Activated CD4-positive, CD25-positive, alpha-beta regulatory T cell treated with anti-CD3 and anti-CD28 coated beads, Interleukin-2, amount 50 U/mL, for 24 hours (primary cell): ENCODE measurements at regions not wholly inside any gene's neighbourhood (a gene's known extent, or its start where the extent isn't known, plus 50 kb on each side); places are given as distances from the start of the nearest gene placed in this dataset.
"Not testable (repeated sequence)": the region's sequence is repeated elsewhere in the genome, so short reads cannot be mapped to it uniquely, and the experiment has no call there.

ENCODE experiments used
- ATAC-seq, 2 donors: fragments of 150-1000 bp; cut with Tn5 transposase; one replicate each; pipeline ENCODE4 v1.10.0; 2021; ENCODE audit warnings: mild to moderate bottlenecking in 1 of 2, moderate library complexity in 1 of 2

GRCh38 chr1:21385022-21385421, 54.9 kb upstream of the NBPF3 start:
- no peak for ATAC-seq

GRCh38 chr1:21384620-21385019, 55.3 kb upstream of the NBPF3 start:
- ATAC-seq, result no peak

GRCh38 chr1:21383785-21384401, 56.0 kb upstream of the NBPF3 start:
- ATAC-seq, result no peak

GRCh38 chr1:21381354-21381753, 58.6 kb upstream of the NBPF3 start:
- ATAC-seq, result no peak

- not testable (repeated sequence) for ATAC-seq
Measured at GRCh38 chr1:21380147-21380546, 59.8 kb upstream of the NBPF3 start.

- ATAC-seq, result peak; percentile 36 to 58
Measured at GRCh38 chr1:21379571-21379970, 60.4 kb upstream of the NBPF3 start.

DNA sequence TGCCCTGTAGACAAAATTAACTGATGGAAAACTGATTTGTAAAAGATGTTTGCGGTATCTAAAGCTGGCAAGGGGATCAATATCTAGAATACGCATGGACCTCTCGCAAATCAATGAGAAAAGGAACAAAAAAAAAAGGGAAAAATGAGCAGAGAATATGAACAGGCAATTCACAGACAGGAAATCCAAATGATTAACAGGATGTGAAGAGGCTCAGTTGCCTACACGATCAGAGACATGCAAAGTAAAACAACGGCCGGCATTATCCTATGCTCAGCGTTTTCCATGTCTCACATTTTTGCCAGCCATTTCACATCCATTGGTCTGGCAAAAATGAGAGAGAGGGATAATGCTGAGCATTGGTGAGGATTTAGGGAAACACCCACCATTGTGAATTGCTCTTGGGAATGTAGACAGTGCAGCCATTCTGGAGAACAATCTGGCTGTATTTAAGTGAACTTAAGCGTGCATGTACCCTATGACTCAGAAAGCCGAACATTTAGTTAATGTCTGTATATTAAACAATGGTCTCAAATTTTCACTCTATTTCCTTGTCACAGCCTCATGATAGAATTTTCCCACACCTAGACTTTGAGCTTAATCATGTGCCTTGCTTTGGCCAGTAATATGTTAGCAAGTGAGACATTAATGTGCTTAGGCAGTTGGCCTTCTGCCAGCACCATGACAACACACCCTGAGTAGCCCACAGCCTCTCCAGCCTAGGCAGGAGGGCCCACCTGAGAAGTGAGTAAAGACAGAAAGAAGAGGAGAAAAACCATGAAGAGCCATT, 61.0 kb upstream of the NBPF3 start:
- ATAC-seq, result no peak

DNA sequence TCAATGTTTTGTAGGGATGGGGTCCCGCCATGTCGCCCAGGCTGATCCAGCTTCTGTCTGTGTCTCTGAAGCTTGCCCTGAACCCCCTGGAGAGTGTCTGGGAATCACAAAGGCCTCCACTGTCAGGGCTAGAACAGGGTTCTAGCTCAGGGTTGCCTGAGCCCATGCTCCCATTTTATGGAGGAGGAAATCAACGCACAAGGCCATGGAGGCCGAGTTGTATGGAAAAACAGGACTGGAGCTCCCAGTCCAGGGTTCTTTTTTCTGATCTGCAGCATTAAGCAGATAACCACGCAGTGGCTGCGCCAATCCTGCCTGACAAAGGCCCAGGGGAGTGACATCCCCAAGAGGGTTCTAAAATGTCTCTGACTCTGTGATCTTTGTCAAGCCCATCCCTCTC, 67.6 kb upstream of the NBPF3 start:
- ATAC-seq, result no peak

- ATAC-seq, result no peak
Measured at GRCh38 chr1:21369905-21370304, 70.0 kb upstream of the NBPF3 start.

DNA sequence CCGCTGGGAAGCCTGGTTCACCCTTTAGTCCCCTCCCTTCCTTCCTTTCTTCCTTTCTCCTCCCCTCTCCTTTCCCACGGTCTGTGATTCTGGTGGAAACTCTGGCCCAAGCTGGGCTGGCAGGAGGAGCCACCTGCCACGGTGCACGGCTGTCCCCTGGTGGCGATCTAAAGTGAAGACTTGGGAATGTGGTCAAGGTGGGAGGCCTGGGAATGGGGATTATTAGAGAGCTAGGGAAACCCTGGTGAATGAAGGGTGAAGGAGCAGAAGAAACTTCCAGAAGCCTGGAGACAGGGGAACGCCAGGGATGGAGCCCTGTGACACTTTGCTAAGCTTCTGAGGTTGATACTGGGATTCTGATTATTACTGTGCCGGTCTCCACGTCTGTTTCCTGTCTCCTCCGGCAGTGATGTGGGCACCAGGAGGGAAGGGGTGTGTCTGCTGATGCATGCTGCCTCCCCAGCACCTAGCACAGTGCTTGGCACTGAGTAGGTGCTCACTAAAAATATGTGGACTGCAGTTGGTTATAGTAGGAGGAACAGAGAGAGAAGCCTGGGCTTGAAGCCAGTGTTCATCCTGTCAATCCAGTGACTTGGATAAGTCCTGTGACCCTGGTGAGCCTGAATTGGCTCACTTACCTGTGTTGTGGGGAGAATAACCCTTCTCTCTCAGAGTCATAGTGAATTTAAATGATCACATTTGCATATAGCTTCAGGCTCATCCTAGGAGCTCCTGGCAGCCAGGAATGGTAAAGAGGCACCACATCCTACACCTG, 71.2 kb upstream of the NBPF3 start:
- peak; percentile 68 to 69 for ATAC-seq

GRCh38 chr1:21367973-21368514, 71.9 kb upstream of the NBPF3 start:
- ATAC-seq, result not testable (repeated sequence)

- ATAC-seq, result no peak
Measured at GRCh38 chr1:21366288-21366687, 73.6 kb upstream of the NBPF3 start.

DNA sequence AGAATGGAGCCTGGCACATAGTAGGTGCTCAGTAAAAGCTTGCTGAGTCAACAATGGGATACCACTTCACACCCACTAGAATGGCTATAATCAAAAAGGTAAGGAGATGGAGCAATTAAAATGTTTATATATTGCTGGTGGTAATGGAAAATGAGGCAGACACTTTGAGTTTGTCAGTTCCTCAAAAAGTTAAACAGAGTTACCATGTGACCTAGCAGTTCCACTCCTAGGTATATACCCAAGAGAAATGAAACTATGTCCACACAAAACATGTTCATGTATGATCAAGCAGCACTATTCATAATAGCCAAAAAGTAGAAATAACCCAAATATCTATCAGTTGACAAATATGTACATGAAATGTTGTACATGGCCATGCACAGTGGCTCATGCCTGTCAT, 74.8 kb upstream of the ECE1 start:
- ATAC-seq, result no peak

GRCh38 chr1:21362096-21362495, 71.8 kb upstream of the ECE1 start:
- ATAC-seq, result no peak

DNA sequence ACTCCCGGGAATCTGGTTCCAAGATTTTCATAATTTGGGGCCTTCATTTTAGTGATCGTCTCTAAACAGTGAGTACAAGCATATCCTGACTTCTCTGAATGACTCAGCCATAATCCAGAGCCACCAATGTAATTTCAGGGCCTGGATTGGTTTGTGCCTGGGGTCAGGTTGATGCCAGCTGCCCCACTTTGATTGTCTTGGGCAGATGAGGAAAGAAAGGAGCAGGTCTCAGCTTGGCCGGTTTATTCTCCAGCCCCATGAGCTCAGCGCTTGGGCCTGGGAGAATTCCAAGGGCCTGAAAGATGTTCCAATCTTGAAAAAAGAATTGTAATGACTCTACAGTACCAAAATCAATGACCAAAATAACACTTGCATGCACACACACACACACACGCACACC, 71.2 kb upstream of the ECE1 start:
- ATAC-seq, result no peak

- no peak for ATAC-seq
Measured at GRCh38 chr1:21357161-21357560, 66.9 kb upstream of the ECE1 start.

DNA sequence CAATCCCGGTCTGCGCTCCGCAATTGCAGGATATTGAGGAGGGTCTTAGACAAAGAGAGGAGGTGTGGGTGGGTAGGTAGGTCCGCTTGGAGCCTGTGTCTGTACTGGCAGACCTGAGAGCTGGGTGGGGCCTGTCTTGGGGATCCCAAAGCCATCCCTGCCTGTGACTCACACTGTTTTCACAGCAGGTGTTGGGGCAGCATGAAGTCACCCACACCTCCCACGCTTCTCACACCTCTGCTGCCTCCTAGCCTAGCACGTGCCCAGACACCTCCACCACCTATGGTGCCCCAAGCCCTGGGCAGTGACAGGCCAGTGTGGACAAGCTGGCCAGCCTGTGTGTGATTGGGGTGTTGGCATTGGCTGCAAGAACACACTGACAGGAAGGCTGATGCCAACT, 65.7 kb upstream of the ECE1 start:
- ATAC-seq, result peak; percentile 55 to 63

DNA sequence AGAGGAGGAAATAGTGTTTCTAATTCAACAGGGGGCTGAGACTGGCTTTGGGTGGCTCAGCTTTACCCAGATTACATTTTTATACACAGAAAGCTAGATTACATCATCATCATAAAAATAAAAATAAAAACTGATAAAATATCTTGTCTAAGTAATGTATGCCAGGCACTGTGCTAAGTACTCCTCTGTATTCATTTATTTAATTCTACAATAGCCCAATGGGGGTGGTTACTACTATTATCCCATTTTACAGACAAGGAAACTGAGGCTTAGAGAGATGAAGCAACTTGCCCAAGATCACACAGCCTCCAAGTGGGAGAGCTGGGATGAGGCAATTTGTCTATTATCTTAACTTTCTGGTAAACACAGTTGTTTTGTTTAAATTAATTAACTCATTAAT, 62.3 kb upstream of the ECE1 start:
- ATAC-seq, result no peak

GRCh38 chr1:21351901-21352300, 61.6 kb upstream of the ECE1 start:
- no peak for ATAC-seq

DNA sequence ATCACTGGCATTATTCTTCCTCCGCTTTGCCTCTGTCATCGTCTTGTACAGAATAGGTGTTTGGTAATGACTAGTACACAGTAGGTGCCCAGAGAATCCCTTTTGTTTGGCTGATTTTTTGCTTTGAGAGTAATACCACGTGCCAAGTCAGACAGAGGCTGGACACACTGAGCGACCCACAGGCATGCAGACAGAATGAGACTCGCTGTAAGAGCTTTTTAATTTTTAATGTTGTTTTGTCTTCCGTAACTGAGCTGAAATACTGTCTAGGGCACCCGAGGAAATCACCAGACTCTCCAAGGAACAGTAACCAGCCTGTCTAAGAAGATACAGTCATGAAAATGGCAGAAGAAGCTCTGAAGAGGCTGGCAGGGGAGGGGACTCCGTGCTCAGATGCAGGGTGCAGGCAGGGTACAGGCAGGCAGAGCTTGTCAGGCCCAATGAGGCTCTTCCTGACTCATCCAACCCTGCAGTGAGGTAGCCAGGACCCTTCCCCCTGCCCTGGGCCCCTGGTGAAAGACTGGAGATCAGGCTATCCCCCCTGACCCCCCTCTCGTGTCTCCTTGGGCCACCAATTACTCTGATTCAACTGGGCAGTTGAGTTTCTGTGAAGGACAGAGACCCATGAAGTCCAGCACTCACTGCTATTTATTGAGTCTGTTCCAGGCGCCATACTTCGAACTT, 60.1 kb upstream of the ECE1 start:
- no peak for ATAC-seq

DNA sequence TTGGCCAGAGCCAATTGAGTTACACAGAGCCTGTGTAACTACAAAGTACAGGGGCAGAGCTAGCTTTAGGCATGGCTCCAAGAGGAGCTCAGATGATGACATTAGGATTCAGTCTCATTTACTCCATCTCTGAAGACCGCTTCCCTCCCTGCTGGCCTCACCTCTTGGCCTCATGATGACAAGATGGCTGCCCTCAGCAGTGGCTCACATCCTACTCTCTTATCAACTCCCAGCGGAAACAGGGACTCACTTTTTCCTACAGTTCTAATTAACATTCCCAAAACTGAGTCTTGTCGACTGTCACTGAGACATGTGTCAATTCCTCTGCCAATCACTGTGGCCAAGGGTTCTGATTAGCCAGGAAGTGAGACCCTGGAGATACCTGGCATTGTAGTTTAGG, 59.4 kb upstream of the ECE1 start:
- no peak for ATAC-seq

DNA sequence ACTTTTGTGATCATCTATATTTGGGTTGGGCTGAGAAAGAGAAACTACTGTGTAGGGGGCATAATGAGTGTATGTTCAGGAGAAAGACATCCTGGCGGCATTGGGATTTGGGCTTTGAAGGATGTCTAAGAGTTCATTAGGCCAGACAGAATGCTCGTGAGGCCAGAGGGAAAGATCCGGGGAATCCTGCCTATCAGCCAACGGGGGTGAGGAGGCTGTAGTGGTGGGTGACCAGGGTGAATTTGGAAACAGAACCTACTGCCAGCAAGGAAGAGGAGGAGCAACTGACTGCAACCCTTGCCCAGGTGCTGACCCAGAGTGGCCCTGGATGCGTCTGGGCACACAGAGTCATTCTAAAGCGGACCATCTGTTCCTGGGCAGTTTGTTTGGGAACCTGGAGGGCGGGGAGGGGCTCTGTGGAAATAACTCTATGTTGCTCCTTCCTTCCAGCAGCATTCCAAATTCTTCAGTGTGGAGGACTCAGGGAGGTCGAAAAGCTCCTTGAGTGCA, 56.9 kb upstream of the ECE1 start:
- ATAC-seq, result no peak
